Kidney epithelial cell (primary cell): ENCODE measurements at regions not wholly inside any gene's neighbourhood (a gene's known extent, or its start where the extent isn't known, plus 50 kb on each side); places are given as distances from the start of the nearest gene placed in this dataset.

Source experiments
- DNase-seq: peaks from one replicate; pipeline ENCODE4 v3.0.0-alpha.2; 2010; ENCODE audit warnings: low read depth
- H3K27me3 ChIP-seq: 2 replicates; pipeline ENCODE4 v1.6.0; 2011; ENCODE audit warnings: low read length; ENCODE audit not compliant: control insufficient read depth, insufficient read depth
- H3K36me3 ChIP-seq: 2 replicates; pipeline ENCODE4 v1.5.1; 2011; ENCODE audit warnings: low read length; ENCODE audit not compliant: control insufficient read depth, insufficient read depth
- H3K4me3 ChIP-seq: 2 replicates; pipeline ENCODE4 v1.5.1; 2011; ENCODE audit warnings: low read depth, mild to moderate bottlenecking, control low read depth, low read length
- CTCF ChIP-seq: IDR thresholded peaks from 2 replicates; pipeline ENCODE4 v1.5.1; 2011; ENCODE audit warnings: mild to moderate bottlenecking, moderate library complexity, low read length, control low read depth, inconsistent platforms; ENCODE audit not compliant: insufficient read depth, poor library complexity, severe bottlenecking

- H3K27me3 ChIP-seq = no peaks in the 10 kb centered on the region
- DNase-seq = no peak
- no peak for TF ChIP-seq CTCF
- no peak overlapping the region for H3K4me3 ChIP-seq
- no peaks in the 10 kb centered on the region for H3K36me3 ChIP-seq
Observed at GRCh38 chr5:82713811-82714210, 363.4 kb downstream of the TMEM167A start.

DNA sequence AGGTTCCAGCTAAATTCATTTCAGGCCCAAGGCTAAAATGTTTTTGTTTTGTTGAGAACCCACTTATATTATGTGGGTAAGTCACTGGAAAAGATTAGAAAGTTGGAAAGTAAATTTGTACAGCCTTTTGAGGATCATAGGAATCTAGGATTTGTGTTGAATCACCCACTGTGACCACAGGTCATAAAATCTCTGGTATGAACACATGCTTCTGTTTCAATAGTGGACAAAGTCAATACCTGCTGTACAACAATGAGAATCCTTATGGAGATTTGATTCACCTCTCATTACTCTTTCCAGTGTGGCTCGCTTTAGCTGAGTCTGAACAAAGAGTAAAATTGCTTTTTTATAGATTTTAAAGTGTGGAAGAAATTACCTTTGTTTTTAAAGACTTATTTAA, 369.5 kb downstream of the TMEM167A start:
- Histone ChIP-seq H3K27me3 (no peaks in the 10 kb centered on the region), H3K4me3 (no peak overlapping the region), H3K36me3 (no peaks in the 10 kb centered on the region)
- peak; percentile 60 for DNase-seq
- no peak for TF ChIP-seq CTCF

DNA sequence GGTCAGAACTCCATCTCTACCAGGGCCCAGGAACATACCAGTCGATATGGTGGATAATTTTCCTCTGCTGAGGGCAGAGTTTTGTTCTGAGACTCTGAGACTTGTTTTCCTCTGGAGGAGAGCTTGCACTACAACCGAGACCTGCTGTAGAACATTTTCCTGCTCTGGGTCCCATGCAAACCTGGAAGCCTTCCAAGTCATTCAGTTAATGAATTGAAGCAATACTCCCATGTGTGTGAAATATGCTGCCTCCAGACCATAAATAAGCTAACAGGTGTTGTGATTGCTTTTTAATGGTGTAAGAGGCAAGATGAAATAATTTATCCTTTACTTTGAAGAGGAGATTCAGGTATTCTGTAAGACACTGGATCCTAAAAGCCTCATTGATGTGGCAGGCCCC, 372.8 kb downstream of the TMEM167A start:
- no peak for DNase-seq
- no peak overlapping the region for H3K4me3 ChIP-seq
- TF ChIP-seq CTCF = no peak
- H3K27me3 ChIP-seq = no peaks in the 10 kb centered on the region
- H3K36me3 ChIP-seq = no peaks in the 10 kb centered on the region

GRCh38 chr5:82702046-82702445, 375.1 kb downstream of the TMEM167A start:
- DNase-seq = no peak
- no peak overlapping the region for H3K4me3 ChIP-seq
- H3K27me3 ChIP-seq = no peaks in the 10 kb centered on the region
- H3K36me3 ChIP-seq = no peaks in the 10 kb centered on the region
- TF ChIP-seq CTCF = no peak

- Histone ChIP-seq H3K36me3 (no peaks in the 10 kb centered on the region), H3K27me3 (no peaks in the 10 kb centered on the region), H3K4me3 (no peak overlapping the region)
- TF ChIP-seq CTCF = no peak
- no peak for DNase-seq
Observed at GRCh38 chr5:82699737-82700136, 377.5 kb downstream of the TMEM167A start.

DNA sequence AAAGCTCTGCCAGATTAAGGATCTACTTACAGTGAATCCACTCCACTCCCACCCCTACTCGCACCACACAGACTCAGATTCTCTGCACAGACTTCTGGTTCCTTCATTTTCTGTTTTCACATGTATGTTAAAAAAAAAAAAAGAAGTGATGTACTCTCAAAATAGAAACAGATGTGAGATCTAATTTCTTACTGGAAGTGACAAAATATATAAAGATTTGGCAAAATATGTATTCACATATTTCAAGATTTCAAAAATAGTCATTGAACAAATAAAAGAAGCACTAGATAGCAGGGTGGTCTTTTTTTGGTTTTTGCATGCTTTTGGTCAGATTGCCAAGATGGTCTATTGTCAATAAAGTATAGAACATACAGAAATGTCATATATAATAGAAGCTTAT, 379.2 kb downstream of the TMEM167A start:
- DNase-seq = no peak
- no peak for TF ChIP-seq CTCF
- no peaks in the 10 kb centered on the region for H3K27me3 ChIP-seq
- H3K36me3 ChIP-seq = no peaks in the 10 kb centered on the region
- H3K4me3 ChIP-seq = no peak overlapping the region
